GM23338 (cell line): ENCODE measurements at regions not wholly inside any gene's neighbourhood (a gene's known extent, or its start where the extent isn't known, plus 50 kb on each side); places are given as distances from the start of the nearest gene placed in this dataset.

ENCODE experiments used
- ATAC-seq: fragments of 200-7000 bp; cut with Tn5 transposase; 3 replicates; pipeline ENCODE4 v1.9.1; 2020
- DNase-seq: peaks from one replicate; pipeline ENCODE4 v3.0.0-alpha.2; 2015; ENCODE audit warnings: low spot score
- H2AFZ ChIP-seq: fragments of 200-600 bp; sonication (generic); 2 replicates; pipeline ENCODE4 v1.8.0; 2016; ENCODE audit warnings: antibody characterized with exemption, mild to moderate bottlenecking, moderate library complexity
- H3F3A ChIP-seq: fragments of 200-600 bp; sonication (generic); replicated peaks from 2 replicates; pipeline ENCODE4 v1.8.0; 2017; ENCODE audit warnings: antibody characterized with exemption, mixed run types, low read depth
- H3K27ac ChIP-seq: fragments of 200-600 bp; sonication (generic); 2 replicates; pipeline ENCODE4 v1.6.1; 2016; ENCODE audit warnings: low read depth
- H3K27me3 ChIP-seq: fragments of 200-600 bp; sonication (generic); 2 replicates; pipeline ENCODE4 v1.8.0; 2016; ENCODE audit warnings: mild to moderate bottlenecking, mixed run types, moderate library complexity; ENCODE audit not compliant: insufficient read depth
- H3K36me3 ChIP-seq: fragments of 200-600 bp; sonication (generic); 2 replicates; pipeline ENCODE4 v1.8.0; 2016; ENCODE audit warnings: mild to moderate bottlenecking; ENCODE audit not compliant: insufficient read depth
- H3K4me1 ChIP-seq: fragments of 200-600 bp; sonication (generic); 2 replicates; pipeline ENCODE4 v1.8.0; 2016; ENCODE audit warnings: mild to moderate bottlenecking, moderate library complexity; ENCODE audit not compliant: insufficient read depth
- H3K4me2 ChIP-seq: fragments of 200-600 bp; sonication (generic); 2 replicates; pipeline ENCODE4 v1.7.1; 2017; ENCODE audit warnings: mixed run types
- H3K4me3 ChIP-seq: fragments of 200-600 bp; sonication (generic); 2 replicates; pipeline ENCODE4 v1.6.1; 2016; ENCODE audit warnings: mixed run types
- H3K79me2 ChIP-seq: fragments of 200-600 bp; sonication (generic); replicated peaks from 2 replicates; pipeline ENCODE4 v1.8.0; 2017; ENCODE audit warnings: mild to moderate bottlenecking; ENCODE audit not compliant: insufficient read depth
- H3K9me2 ChIP-seq: fragments of 200-600 bp; sonication (generic); 2 replicates; pipeline ENCODE4 v1.8.0; 2017; ENCODE audit not compliant: insufficient read depth
- H4K20me1 ChIP-seq: fragments of 200-600 bp; sonication (generic); replicated peaks from 2 replicates; pipeline ENCODE4 v1.8.0; 2017; ENCODE audit warnings: mild to moderate bottlenecking; ENCODE audit not compliant: insufficient read depth
- H3K27ac Mint-ChIP-seq: 2 replicates; pipeline ENCODE4 v1.8.0; 2020; ENCODE audit warnings: inconsistent platforms, mild to moderate bottlenecking, moderate library complexity, mixed read lengths
- H3K27me3 Mint-ChIP-seq: 3 replicates; pipeline ENCODE4 v1.8.0; 2022; ENCODE audit warnings: low read depth, mild to moderate bottlenecking, moderate library complexity, mixed read lengths, inconsistent platforms; ENCODE audit not compliant: insufficient read depth, poor library complexity
- H3K36me3 Mint-ChIP-seq: 3 replicates; pipeline ENCODE4 v1.8.0; 2021; ENCODE audit warnings: low read depth, mild to moderate bottlenecking, inconsistent platforms, moderate library complexity, mixed read lengths
- H3K4me1 Mint-ChIP-seq: 3 replicates; pipeline ENCODE4 v1.8.0; 2020; ENCODE audit warnings: mild to moderate bottlenecking, inconsistent platforms, mixed read lengths
- H3K4me3 Mint-ChIP-seq: 3 replicates; pipeline ENCODE4 v1.8.0; 2021; ENCODE audit warnings: moderate library complexity, mild to moderate bottlenecking, inconsistent platforms, mixed read lengths
- H3K9me3 Mint-ChIP-seq: 3 replicates; pipeline ENCODE4 v1.8.0; 2020; ENCODE audit warnings: moderate library complexity, mild to moderate bottlenecking, inconsistent platforms, mixed read lengths
- CREB1 ChIP-seq: fragments of 250-450 bp; sonication (Bioruptor Pico); IDR thresholded peaks from 2 replicates; pipeline ENCODE4 v1.5.0; 2020; ENCODE audit warnings: low read depth, mild to moderate bottlenecking, moderate library complexity
- ETS1 ChIP-seq: IDR thresholded peaks from 2 replicates; pipeline ENCODE4 v1.6.1; 2016; ENCODE audit warnings: antibody characterized with exemption
- EZH2 ChIP-seq: fragments of 200-600 bp; sonication (generic); IDR thresholded peaks from one replicate; pipeline ENCODE4 v1.8.0; 2017; ENCODE audit warnings: antibody characterized with exemption, mild to moderate bottlenecking, low read depth; ENCODE audit not compliant: unreplicated experiment
- JUNB ChIP-seq: IDR thresholded peaks from one replicate; pipeline ENCODE4 v1.6.1; 2016; ENCODE audit warnings: antibody characterized with exemption; ENCODE audit not compliant: unreplicated experiment
- NANOG ChIP-seq: IDR thresholded peaks from 2 replicates; pipeline ENCODE4 v1.6.1; 2016; ENCODE audit warnings: antibody characterized with exemption, borderline replicate concordance
- POLR2AphosphoS5 ChIP-seq: IDR thresholded peaks from 2 replicates; pipeline ENCODE4 v1.6.1; 2016; ENCODE audit warnings: antibody characterized with exemption, low read depth
- REST ChIP-seq: IDR thresholded peaks from one replicate; pipeline ENCODE4 v1.6.1; 2018; ENCODE audit warnings: antibody characterized with exemption; ENCODE audit not compliant: unreplicated experiment
- STAT1 ChIP-seq: IDR thresholded peaks from one replicate; pipeline ENCODE4 v1.6.1; 2016; ENCODE audit warnings: antibody characterized with exemption; ENCODE audit not compliant: unreplicated experiment
- ZNF114 ChIP-seq: fragments of 250-450 bp; sonication (Bioruptor Pico); IDR thresholded peaks from 2 replicates; pipeline ENCODE4 v1.5.0; 2020; ENCODE audit warnings: mild to moderate bottlenecking, moderate library complexity
- ZNF462 ChIP-seq: fragments of 250-450 bp; sonication (Bioruptor Pico); IDR thresholded peaks from 2 replicates; pipeline ENCODE4 v1.5.0; 2020; ENCODE audit warnings: mild to moderate bottlenecking, moderate library complexity

- Histone ChIP-seq H3K79me2 (no peaks in the 10 kb centered on the region), H3K27ac (no peak overlapping the region), H3F3A (0 out of 2 replicates have a peak, but pooled peaks cover 8% of the 10 kb centered on the region), H2AFZ (no peak overlapping the region), H3K27me3 (peaks cover 19% of the 10 kb centered on the region), H3K36me3 (no peaks in the 10 kb centered on the region), H3K9me2 (no peaks in the 10 kb centered on the region), H3K4me2 (no peak overlapping the region), H4K20me1 (no peaks in the 10 kb centered on the region), H3K4me1 (peaks cover 29% of the 10 kb centered on the region), H3K4me3 (no peak overlapping the region)
- DNase-seq (no peak), ATAC-seq (no peak)
- peaks cover 2% of the 10 kb centered on the region; the same call in 1 of the 3 replicates for H3K9me3 Mint-ChIP-seq
- H3K27me3 Mint-ChIP-seq: peaks cover 7% of the 10 kb centered on the region
- no peak for TF ChIP-seq JUNB
- TF ChIP-seq CREB1 (CRISPR knock-in tag): no peak
- no peak for TF ChIP-seq STAT1
- no peak for TF ChIP-seq ETS1
- no peak for TF ChIP-seq REST
- no peak for TF ChIP-seq NANOG
- no peak for TF ChIP-seq ZNF114 (CRISPR knock-in tag)
- peaks cover 3% of the 10 kb centered on the region; the same call in 2 of the 3 replicates for H3K36me3 Mint-ChIP-seq
- H3K27ac Mint-ChIP-seq: no peak overlapping the region
- peaks cover 45% of the 10 kb centered on the region for H3K4me1 Mint-ChIP-seq
- H3K4me3 Mint-ChIP-seq: no peak overlapping the region
Measured at GRCh38 chr7:21172800-21173199, 255.1 kb upstream of the SP4 start.

- Histone ChIP-seq H3K4me2 (no peak overlapping the region), H3K4me1 (peaks cover 22% of the 10 kb centered on the region), H3K9me2 (no peaks in the 10 kb centered on the region), H3K79me2 (no peaks in the 10 kb centered on the region), H3K4me3 (no peak overlapping the region), H3F3A (0 out of 2 replicates have a peak, but pooled peaks cover 2% of the 10 kb centered on the region), H3K27ac (no peak overlapping the region), H4K20me1 (no peaks in the 10 kb centered on the region), H3K36me3 (no peaks in the 10 kb centered on the region), H3K27me3 (peaks cover 19% of the 10 kb centered on the region), H2AFZ (no peak overlapping the region)
- H3K27ac Mint-ChIP-seq: no peak overlapping the region
- peaks cover 7% of the 10 kb centered on the region for H3K27me3 Mint-ChIP-seq
- peaks cover 38% of the 10 kb centered on the region for H3K4me1 Mint-ChIP-seq
- H3K9me3 Mint-ChIP-seq: peaks cover 2% of the 10 kb centered on the region; the same call in 1 of the 3 replicates
- H3K4me3 Mint-ChIP-seq: no peak overlapping the region
- no peak for DNase-seq
- peaks cover 7% of the 10 kb centered on the region; the same call in 2 of the 3 replicates for H3K36me3 Mint-ChIP-seq
- no peak for ATAC-seq
- TF ChIP-seq EZH2 (no peak), STAT1 (no peak), ZNF114 (CRISPR knock-in tag) (no peak), JUNB (no peak), POLR2AphosphoS5 (no peak), ZNF462 (CRISPR knock-in tag) (no peak)
Measured at GRCh38 chr7:21173436-21173835, 254.4 kb upstream of the SP4 start.
